ENCODE measurements at regions not wholly inside any gene's neighbourhood (a gene's known extent, or its start where the extent isn't known, plus 50 kb on each side); places are given as distances from the start of the nearest gene placed in this dataset.

DNA sequence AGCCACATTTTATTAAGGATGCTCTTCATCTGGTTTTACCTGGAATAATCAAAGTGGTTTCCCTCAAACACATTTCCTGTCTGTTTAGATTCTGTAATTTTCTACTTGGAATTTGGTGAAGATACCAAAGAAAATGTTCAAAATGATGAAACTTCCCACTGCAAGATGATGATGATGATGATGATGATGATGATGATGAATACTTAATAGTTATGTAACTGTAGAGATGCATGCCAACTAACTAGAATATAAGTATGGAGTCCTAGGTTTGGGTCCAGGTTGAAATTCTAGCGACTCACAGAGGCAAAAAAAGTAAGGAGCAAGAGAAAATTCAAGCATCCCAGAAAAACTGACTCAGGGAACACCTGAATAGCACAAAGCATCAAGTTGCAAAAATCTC, 104.0 kb upstream of the KIAA1217 start:
- in situ Hi-C loops (cut with HindIII; ENCODE audit: low sequenced_read_pairs): no loop called here

DNA sequence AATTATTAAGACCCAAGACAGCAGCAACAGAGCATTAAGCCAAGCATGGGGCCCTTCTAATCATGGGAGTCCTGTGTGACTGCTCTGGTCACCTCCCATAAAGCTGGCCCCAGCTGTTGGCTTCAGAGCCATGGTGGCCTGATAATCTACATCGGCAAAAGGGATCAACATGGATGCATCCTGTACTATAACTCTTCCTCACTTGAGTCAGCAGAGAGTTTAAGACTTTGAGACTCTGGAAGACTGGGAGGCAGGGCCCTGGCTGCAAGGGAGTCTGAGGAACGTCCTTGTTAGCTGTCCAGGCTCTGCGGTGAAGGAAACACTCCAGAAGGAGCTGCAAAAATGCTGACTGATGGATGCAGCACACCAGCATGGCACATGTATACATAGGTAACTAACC, 95.0 kb upstream of the KIAA1217 start:
- in situ Hi-C loops (cut with HindIII; ENCODE audit: low sequenced_read_pairs): no loop called here

DNA sequence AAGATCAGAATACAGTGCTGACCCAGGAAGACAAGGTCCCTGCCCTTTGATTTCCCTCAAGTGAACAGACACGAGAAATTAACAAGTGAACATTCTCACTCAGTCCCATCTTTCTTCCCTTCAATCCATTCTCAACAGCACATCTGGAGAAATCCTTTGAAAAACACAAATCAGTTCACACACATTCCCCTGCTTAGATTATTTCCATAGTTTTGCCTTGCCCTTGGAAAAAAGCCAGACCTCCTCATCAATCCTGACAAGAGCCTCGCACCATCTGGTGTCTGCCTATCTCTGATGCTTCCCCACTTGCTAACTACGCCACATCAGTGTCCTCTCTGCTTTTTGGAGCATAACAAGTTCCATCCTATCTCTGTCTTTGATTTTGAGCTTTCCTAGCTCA, 94.4 kb upstream of the KIAA1217 start:
- in situ Hi-C loops (cut with HindIII; ENCODE audit: low sequenced_read_pairs): no loop called here

DNA sequence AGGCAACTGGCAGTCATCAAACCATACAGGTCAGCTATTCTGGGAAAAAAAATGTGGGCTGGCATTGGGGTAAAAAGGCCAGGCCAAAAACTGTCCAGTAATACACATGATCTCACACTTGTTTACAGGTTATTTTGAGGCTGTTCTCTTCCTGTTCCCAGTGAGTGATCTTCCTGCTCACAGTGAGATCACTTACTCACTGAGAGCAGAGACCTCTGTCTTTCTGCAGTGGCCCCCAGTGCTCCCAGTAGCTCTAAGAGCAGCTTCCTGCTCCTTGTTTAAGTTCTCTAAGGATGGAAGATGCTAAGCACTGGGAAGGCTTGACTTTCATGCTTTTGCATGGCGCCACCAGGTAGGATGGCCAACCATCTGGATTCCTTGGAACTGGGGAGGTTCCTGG, 93.5 kb upstream of the KIAA1217 start:
- in situ Hi-C loops (cut with HindIII; ENCODE audit: low sequenced_read_pairs): no loop called here

DNA sequence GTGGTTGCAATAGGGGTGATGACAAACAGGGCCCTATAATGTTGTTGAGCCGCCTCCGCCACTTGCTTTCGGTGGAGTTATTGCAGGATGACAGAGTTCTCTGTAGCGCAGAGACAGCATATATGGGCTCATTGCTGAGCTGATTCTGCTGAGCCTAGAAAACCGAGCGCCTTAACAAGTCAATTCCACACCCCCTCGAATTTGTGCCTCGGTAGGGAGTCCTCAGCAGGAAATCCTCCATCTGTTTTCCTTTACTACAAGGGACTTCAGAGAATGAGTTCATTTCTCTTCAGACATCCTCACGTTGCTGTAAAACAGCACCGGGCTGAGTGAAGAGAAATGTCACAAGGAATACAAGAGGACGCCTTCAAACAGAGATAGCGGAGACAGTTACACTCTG, 90.7 kb upstream of the KIAA1217 start:
- in situ Hi-C loops (cut with HindIII; ENCODE audit: low sequenced_read_pairs): no loop called here

DNA sequence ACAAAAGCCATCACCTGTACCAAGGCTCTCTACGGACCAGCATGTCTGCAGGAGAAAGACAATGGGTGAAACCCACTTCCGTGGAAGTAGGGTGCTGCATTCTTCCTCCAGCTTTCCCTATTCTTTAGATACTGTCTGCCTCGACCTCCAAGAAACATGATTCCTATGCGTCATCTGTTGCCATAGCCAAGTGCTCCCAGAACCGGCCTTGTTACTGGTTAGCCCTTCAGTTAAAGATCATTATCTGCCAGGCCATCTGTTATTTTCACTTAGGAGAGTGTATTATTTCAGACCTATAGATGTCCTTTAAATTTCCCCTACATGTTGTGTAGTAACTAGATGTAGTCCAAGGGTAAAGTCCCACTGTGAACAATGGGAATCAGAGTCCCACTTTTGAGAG, 89.0 kb upstream of the KIAA1217 start:
- in situ Hi-C loops (cut with HindIII; ENCODE audit: low sequenced_read_pairs): no loop called here

DNA sequence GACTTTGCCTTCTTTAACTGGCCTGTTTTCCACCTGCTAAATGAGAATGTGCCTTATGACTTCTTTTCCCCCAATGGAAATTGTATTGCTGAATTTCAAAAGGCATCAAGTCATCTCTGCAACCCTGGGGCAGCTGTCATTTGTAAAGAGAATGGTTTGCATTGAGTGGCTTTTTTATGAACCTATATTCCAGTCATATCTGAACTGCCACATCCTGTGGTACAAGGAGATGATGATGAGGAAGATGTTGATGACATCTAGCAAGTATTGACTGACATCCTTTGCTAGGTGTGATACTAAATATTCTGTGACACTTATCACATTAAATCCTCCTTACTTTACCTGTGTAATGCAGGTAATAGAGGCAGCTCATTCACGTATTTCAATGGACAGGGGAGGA, 88.3 kb upstream of the KIAA1217 start:
- in situ Hi-C loops (cut with HindIII; ENCODE audit: low sequenced_read_pairs): no loop called here

DNA sequence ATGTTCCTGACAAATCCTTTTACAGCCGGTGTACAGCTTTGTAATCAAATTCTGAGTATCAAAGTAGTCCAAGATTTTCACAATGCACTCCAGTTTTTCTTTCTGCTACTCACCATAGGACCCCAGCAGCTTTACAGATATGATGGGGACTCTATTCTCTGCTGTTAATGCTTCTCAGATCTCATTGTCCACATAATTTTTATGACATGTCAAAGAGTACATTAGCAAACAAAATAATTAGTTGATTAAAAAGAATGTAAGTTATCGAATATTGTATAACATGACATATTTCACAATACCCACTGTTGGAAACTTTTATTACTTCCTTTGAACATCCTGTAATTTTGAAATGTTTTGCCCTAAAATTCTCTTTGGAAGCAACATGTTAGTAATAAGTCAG, 81.4 kb upstream of the KIAA1217 start:
- in situ Hi-C loops (cut with HindIII; ENCODE audit: low sequenced_read_pairs): no loop called here

DNA sequence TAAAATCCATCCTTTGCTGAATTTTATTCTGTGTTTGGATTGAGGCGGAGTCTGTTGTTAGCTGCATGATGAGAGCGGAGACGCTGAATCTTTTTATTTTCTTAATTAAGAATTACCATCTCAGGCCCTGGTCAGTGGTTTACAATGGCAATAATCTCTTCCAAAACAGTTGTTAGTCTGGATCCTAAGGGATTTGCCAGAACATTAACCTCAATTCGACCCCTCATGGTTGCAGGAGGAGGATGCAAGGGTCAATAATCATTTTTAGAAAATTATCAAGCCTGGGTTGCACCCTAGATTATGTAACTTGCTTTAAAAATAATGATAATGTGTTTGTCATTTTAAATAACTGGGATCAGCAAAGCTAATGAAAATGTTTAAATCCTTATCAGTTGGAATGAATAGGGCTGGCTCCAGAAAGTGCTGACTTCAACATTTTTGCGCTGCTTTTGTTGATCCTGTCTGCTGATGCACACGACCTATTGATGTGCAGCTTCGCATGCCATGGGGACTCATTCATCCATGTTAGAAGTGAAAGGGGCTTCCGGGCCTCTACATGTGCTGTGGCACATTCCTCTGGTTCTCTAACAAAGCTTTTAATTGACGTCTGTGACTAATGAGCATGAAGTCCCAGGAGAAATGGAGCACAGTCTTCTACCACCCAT, 80.7 kb upstream of the KIAA1217 start:
- in situ Hi-C loops (cut with HindIII; ENCODE audit: low sequenced_read_pairs): no loop called here

DNA sequence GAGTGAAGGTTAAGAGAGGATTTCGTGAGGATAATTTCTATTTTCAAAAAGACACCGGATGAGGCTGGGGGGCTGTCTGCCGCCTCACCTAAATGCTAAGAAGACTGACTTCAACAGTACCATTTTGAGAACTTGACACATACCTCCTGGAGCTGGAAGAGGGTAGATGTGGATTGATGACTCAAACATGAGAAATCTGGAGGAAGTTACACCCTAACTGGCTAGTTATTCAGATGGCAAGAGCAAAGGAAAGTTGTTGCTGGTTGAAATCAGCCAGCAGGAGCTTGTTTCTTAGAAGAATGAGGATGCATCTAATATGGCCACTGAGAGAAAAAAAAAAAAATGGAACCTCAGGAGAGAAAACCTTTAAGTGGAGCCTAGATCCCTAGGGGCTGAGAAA, 76.2 kb upstream of the KIAA1217 start:
- in situ Hi-C loops (cut with HindIII; ENCODE audit: low sequenced_read_pairs): no loop called here

DNA sequence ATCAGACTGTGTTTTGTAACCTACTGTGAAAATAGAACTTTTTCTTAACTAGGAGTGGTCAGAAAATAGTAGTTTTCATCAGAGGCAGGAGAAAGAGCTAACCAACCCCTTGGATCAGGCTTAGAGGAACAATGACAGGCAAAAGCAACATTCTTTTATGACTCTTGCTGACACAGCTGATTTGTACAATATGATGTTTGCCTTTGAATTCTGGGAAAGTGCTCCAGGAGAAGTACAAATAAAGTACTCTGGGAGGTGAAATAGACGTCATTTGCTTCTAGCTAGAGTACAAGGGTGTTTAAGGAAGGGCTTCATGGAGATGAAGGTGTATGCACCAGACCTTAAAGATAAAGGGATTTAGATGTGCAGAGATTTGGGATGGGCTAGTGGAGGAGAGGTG, 75.1 kb upstream of the KIAA1217 start:
- in situ Hi-C loops (cut with HindIII; ENCODE audit: low sequenced_read_pairs): no loop called here

DNA sequence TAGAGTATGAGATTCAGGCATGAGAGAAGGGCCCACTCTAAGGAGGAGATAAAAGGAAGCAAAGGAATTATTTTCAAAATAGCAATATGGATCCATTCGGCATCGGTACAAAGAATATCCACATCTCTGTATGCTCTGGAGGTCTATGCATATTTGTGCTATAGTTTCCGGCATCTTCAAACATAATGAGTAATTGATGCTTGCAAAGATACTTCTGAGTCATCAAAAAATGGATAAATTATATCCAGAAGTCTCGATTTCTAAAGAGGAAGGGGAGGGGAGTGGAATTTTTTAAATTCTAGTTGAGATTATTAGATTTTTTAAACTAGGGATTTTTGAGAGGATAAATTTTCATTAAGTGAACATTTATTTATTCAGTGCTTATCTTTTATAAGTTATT, 72.9 kb upstream of the KIAA1217 start:
- in situ Hi-C loops (cut with HindIII; ENCODE audit: low sequenced_read_pairs): no loop called here

DNA sequence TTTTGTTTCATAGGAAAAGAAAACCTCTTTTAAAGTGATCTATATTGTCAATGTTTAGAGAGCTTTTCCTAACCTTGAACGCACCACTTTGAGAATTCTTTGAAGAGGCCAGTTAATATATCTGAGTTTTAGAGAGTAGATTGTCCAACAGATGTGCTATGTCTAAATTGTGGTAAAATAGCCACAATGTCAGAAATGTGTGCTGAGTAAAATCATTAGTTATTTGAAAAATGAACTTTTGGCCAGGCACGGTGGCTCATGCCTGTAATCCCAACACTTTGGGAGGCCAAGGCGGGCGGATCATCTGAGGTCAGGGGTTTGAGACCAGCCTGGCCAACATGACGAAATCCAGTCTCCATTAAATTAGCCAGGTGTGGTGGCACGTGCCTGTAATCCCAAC, 61.6 kb upstream of the KIAA1217 start:
- in situ Hi-C loops (cut with HindIII; ENCODE audit: low sequenced_read_pairs): no loop called here

DNA sequence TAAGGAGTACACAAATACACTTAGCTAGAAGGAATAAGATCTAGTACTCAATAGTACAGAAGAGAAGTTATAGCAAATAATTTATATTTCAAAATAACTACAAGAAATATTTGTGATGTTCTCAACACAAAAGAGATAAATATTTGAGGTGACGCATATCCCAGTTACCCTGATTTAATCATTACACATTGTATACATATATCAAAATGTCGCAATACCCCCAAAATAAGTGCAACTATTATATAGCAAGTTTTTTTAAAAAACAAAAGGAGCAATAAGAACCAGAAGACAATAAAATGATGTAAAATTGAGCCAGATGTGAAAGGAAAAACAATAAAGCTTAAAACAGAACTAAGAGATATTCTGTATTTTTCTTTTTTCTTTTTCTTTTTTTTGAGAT, 59.3 kb upstream of the KIAA1217 start:
- in situ Hi-C loops (cut with HindIII; ENCODE audit: low sequenced_read_pairs): no loop called here

DNA sequence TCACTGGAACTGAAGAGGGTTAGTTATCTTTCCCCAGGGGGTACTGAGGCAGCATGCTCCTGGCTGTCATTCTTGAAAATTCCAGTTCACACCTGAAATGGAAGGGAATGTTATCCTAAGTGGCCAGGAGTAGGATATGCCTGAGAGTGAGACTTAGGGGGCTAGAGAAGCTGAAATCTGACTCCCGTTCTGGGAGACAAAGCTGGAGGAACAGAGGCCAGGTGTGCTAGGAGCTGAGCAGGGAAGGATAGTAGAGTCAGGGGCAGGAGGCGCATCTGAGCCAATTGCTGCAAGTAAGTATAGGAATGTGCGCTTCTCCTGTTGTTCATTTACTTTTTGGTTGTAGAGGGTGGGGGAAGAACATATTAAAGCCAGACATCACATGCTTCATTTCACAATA, 58.1 kb upstream of the KIAA1217 start:
- in situ Hi-C loops (cut with HindIII; ENCODE audit: low sequenced_read_pairs): no loop called here

DNA sequence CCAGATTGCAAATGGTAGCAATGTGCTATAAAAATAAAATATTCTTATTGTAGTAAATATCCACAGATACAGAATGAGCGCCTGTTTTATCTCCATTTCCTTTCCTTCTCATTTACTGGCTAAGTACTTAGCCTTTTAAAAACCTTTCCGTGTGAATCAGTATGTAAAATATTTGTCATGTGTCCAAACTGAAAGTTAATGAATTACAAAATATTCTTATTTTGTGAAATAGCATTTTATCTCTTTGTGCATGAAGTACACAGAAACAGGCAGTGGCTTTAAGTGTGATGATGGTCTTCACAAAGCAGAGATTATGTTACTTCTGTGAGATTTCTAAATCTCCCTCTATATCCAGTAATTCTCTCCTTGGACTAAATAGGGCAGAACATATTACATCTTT, 56.7 kb upstream of the KIAA1217 start:
- in situ Hi-C loops (cut with HindIII; ENCODE audit: low sequenced_read_pairs): no loop called here

DNA sequence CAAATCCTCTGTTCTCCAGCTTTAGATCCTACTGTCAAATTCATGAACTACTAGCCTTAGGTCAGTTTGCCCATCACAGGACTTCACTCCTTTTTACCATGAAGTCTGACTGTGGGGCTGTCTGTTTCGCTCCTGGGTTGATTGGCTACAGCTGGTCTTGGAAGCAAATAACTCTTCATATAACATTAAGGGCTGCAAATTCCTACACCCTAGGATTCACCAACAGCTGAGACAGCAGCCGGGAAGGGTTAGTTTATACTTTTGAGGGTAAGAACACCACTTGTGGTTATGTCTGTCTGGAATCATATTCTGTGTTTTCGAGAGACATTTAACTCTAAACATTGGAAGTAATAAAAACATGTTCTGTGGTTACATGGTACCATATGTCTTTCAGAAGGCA, 55.9 kb upstream of the KIAA1217 start:
- in situ Hi-C loops (cut with HindIII; ENCODE audit: low sequenced_read_pairs): no loop called here

DNA sequence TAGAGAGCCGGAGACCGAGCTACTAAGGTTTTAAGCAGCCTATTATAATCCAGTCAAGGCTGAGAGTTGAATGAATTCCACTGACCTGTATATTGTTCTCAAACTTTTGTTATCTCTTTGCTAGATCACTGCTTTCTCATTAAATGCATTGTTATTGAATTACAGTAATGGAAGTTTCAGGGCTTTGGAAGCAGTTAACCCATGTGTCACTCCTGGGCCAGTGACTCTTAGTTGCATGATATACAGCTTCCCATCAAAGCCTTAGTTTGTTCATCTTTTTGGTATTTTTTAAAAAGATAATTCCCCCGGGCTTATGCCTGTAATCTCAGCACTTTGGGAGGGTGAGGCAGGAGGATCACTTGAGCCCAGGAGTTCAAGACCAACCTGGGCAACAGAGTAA, 55.4 kb upstream of the KIAA1217 start:
- in situ Hi-C loops (cut with HindIII; ENCODE audit: low sequenced_read_pairs): no loop called here

DNA sequence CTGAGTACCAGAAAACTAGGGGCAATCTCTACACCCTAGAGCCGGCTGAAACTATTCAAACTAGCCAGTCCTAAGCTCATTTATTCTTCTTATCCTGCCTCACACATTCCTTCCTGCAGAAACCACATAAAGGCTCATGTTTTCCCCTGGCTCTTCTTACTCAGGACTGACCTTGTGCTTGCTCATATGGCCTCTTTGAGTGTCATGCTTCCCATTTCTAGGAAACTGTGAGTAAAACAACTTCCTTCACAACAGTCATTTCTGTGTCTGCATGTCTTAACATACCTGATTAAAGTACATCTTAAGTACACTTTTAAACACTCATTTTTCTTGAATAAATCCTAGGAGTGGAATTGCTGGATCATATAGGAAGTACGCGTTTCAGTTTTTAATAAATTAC, 52.3 kb upstream of the KIAA1217 start:
- in situ Hi-C loops (cut with HindIII; ENCODE audit: low sequenced_read_pairs): no loop called here

DNA sequence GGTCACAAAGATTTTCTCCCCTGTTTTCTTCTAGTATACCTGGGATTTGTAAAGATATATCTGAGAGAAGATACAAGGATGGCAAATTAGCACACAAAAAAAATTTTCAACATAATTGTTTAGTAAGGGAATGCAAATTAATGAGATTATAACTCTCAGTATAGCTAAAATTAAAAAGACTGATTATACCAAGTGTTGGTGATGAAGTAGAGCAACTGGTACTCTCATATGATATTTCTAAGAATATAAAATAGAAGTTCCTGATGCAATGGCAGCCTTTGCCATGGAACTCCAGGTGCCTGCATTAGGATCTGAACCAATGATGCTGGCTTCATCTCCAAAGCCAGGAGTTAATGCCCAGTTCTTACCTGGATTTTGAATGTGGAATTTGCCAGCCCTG, 51.4 kb upstream of the KIAA1217 start:
- in situ Hi-C loops (cut with HindIII; ENCODE audit: low sequenced_read_pairs): no loop called here

Measured in DLD1 (cell line).